ENCODE measurements at regions not wholly inside any gene's neighbourhood (a gene's known extent, or its start where the extent isn't known, plus 50 kb on each side); places are given as distances from the start of the nearest gene placed in this dataset.

DNA sequence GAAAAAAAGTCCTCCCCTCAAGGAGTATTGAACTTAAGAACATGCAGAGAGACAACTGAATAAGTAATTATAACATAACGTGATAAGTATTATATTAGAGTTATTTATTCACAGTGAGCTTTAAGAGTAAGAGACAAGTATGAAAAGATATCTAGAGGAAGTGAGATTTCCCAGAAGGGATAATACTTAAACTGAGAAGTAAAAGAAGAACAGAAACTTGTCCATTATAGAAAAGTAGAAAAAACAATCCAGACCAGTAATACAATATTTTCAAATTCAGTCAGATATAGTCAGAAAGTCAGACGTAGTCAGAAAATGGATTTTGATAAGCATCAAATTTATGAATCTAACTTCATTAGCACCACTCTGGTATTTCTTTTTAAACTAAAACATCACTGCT, 613.0 kb upstream of the CCNG1 start:
- TF ChIP-seq EZH2 (IDR thresholded peaks at IDR 0.05; ENCODE audit: borderline replicate concordance) (no peak), CTCF (IDR thresholded peaks at IDR 0.05; ENCODE audit: poor library complexity) (no peak), EZH2phosphoT487 (IDR thresholded peaks at IDR 0.05; ENCODE audit: low read depth, severe bottlenecking, unreplicated experiment) (no peak)
